GM12878 (cell line): ENCODE measurements at regions not wholly inside any gene's neighbourhood (a gene's known extent, or its start where the extent isn't known, plus 50 kb on each side); places are given as distances from the start of the nearest gene placed in this dataset.

ENCODE experiments used
- ATAC-seq: fragments of 200-7000 bp; cut with Tn5 transposase; 3 replicates; pipeline ENCODE4 v1.9.1; 2020; ENCODE audit warnings: mild to moderate bottlenecking, moderate library complexity
- BruUV-seq: library from RNA; stranded (reverse); fragments of 400-500 nt; replicated peaks from 2 replicates; lab custom pipeline; 2021; lab: Mats Ljungman, UMichigan
- CTCF ChIA-PET: fragments of 300-600 bp; sonication (Branson Sonifier 250); formaldehyde crosslinking; extraction: SDS; loops from one replicate; lab custom pipeline; 2021; ENCODE audit warnings: inconsistent platforms; lab: Yijun Ruan, JAX
- POLR2A ChIA-PET: fragments of 350-600 bp; formaldehyde crosslinking; extraction: SDS; loops from one replicate; lab custom pipeline; 2021; ENCODE audit warnings: inconsistent platforms; lab: Charles Lee
- RAD21 ChIA-PET: fragments of 300-600 bp; sonication (Branson Sonifier 250); formaldehyde crosslinking; loops from one replicate; lab custom pipeline; 2023; ENCODE audit warnings: antibody characterized with exemption; ENCODE audit not compliant: unreplicated experiment; lab: Charles Lee
- SMC1A ChIA-PET: fragments of 300-600 bp; sonication (Branson Sonifier 250); formaldehyde crosslinking; loops from one replicate; lab custom pipeline; 2023; ENCODE audit not compliant: unreplicated experiment, uncharacterized antibody; lab: Charles Lee
- DNase-seq: peaks from one replicate; pipeline ENCODE4 v3.0.0-alpha.2; 2011; ENCODE audit warnings: low read depth, low spot score
- FAIRE-seq: peaks from 3 replicates; lab custom pipeline; 2011; peaks lifted over from hg19 to GRCh38; lab: Jason Lieb, UNC
- H2AFZ ChIP-seq: 2 replicates; pipeline ENCODE4 v1.6.0; 2011; ENCODE audit warnings: low read depth, low read length, control low read depth; ENCODE audit not compliant: control insufficient read depth
- H3K27ac ChIP-seq: 2 replicates; pipeline ENCODE4 v1.5.1; 2011; ENCODE audit warnings: control low read depth; ENCODE audit not compliant: control insufficient read depth, insufficient read depth
- H3K27me3 ChIP-seq, 2 experiments: replicated peaks in 1 of 2; 2 replicates each; pipeline versions ENCODE4 v1.6.0 to v1.6.1; 2011; ENCODE audit warnings: low read length in 1 of 2; ENCODE audit not compliant: control insufficient read depth in 2 of 2, insufficient read depth in 2 of 2
- H3K36me3 ChIP-seq, 2 experiments: 2 replicates each; pipeline ENCODE4 v1.5.1; 2011; ENCODE audit warnings: low read length in 1 of 2; ENCODE audit not compliant: control insufficient read depth in 2 of 2, insufficient read depth in 2 of 2
- H3K4me1 ChIP-seq: 2 replicates; pipeline ENCODE4 v1.6.1; 2011; ENCODE audit warnings: mild to moderate bottlenecking, low read length, moderate library complexity, mixed read lengths; ENCODE audit not compliant: control insufficient read depth, insufficient read depth
- H3K4me2 ChIP-seq: 2 replicates; pipeline ENCODE4 v1.6.0; 2011; ENCODE audit warnings: control low read depth; ENCODE audit not compliant: control insufficient read depth, insufficient read depth
- H3K4me3 ChIP-seq: fragments of 200-600 bp; sonication (generic); 2 replicates; pipeline ENCODE4 v1.5.1; 2016
- H3K79me2 ChIP-seq: 2 replicates; pipeline ENCODE4 v1.6.0; 2011; ENCODE audit warnings: low read length; ENCODE audit not compliant: control insufficient read depth, insufficient read depth
- H3K9ac ChIP-seq: 2 replicates; pipeline ENCODE4 v1.8.0; 2011; ENCODE audit warnings: low read length, control low read depth, mixed read lengths; ENCODE audit not compliant: control insufficient read depth, insufficient read depth
- H3K9me3 ChIP-seq: replicated peaks from 3 replicates; pipeline ENCODE4 v1.5.1; 2011; ENCODE audit warnings: mild to moderate bottlenecking, low read length; ENCODE audit not compliant: control insufficient read depth, insufficient read depth
- H4K20me1 ChIP-seq: 2 replicates; pipeline ENCODE4 v1.6.0; 2011; ENCODE audit not compliant: control insufficient read depth, insufficient read depth
- BMI1 ChIP-seq: fragments of 450-650 bp; IDR thresholded peaks from 2 replicates; pipeline ENCODE4 v1.6.1; 2016; ENCODE audit warnings: mild to moderate bottlenecking, moderate library complexity, borderline replicate concordance
- FOXM1 ChIP-seq: IDR thresholded peaks from 2 replicates; pipeline ENCODE4 v1.6.1; 2012; ENCODE audit warnings: low read depth, mild to moderate bottlenecking, inconsistent platforms, low read length, moderate library complexity
- JUND ChIP-seq: IDR thresholded peaks from 2 replicates; pipeline ENCODE4 v1.6.1; 2012; ENCODE audit warnings: low read depth, mild to moderate bottlenecking, low read length, improper control_type of control experiment, moderate library complexity
- KDM1A ChIP-seq: fragments of 200-600 bp; sonication (generic); IDR thresholded peaks from 2 replicates; pipeline ENCODE4 v1.6.1; 2016; ENCODE audit warnings: borderline replicate concordance
- KLF5 ChIP-seq: fragments of 450-650 bp; IDR thresholded peaks from 2 replicates; pipeline ENCODE4 v1.6.1; 2014; ENCODE audit warnings: mild to moderate bottlenecking; ENCODE audit not compliant: partially characterized antibody
- MYC ChIP-seq: IDR thresholded peaks from 2 replicates; pipeline ENCODE4 v1.6.1; 2011; ENCODE audit warnings: mild to moderate bottlenecking, low read length, moderate library complexity, inconsistent platforms; ENCODE audit not compliant: insufficient read depth, insufficient replicate concordance, insufficient read length, severe bottlenecking
- NFYA ChIP-seq: IDR thresholded peaks from 2 replicates; pipeline ENCODE4 v1.6.1; 2011; ENCODE audit warnings: low read depth, mild to moderate bottlenecking, low read length, improper control_type of control experiment, borderline replicate concordance
- NRF1 ChIP-seq: conservative IDR thresholded peaks from 2 replicates; pipeline ENCODE4 v1.6.1; 2011; ENCODE audit warnings: mild to moderate bottlenecking, low read depth, low read length, improper control_type of control experiment
- PAX5 ChIP-seq: IDR thresholded peaks from 2 replicates; pipeline ENCODE4 v1.6.1; 2011; ENCODE audit warnings: low read depth, low read length, borderline replicate concordance
- RBBP5 ChIP-seq: fragments of 200-600 bp; sonication (generic); conservative IDR thresholded peaks from 2 replicates; pipeline ENCODE4 v1.6.1; 2016
- ZSCAN29 ChIP-seq: fragments of 450-650 bp; IDR thresholded peaks from 2 replicates; pipeline ENCODE4 v1.6.1; 2017; ENCODE audit warnings: mild to moderate bottlenecking, moderate library complexity
- in situ Hi-C: fragments of 300-500 bp; cut with MboI; formaldehyde crosslinking; loops from 9 replicates; pipeline ENCODE4 v1.14.3; 2018; ENCODE audit warnings: mixed read lengths
- intact Hi-C: fragments of 100-400 bp; cut with micrococcal nuclease; formaldehyde crosslinking; loops from one replicate; pipeline ENCODE4 v1.14.2; 2022; ENCODE audit not compliant: unreplicated experiment
- TF ChIP-seq, protein P1 (sequence below): IDR thresholded peaks from 2 replicates; pipeline ENCODE4 v1.6.1; 2012; ENCODE audit warnings: low read depth, low read length, improper control_type of control experiment
- TF ChIP-seq, protein P2 (sequence below): IDR thresholded peaks from 2 replicates; pipeline ENCODE4 v1.6.1; 2012; ENCODE audit warnings: low read depth, low read length, improper control_type of control experiment
- TF ChIP-seq, protein P3 (sequence below): fragments of 450-650 bp; IDR thresholded peaks from 2 replicates; pipeline ENCODE4 v1.6.1; 2017; ENCODE audit warnings: mild to moderate bottlenecking
- TF ChIP-seq, protein P4 (sequence below): fragments of 450-650 bp; IDR thresholded peaks from 2 replicates; pipeline ENCODE4 v1.6.1; 2017; ENCODE audit warnings: mild to moderate bottlenecking, moderate library complexity

DNA sequence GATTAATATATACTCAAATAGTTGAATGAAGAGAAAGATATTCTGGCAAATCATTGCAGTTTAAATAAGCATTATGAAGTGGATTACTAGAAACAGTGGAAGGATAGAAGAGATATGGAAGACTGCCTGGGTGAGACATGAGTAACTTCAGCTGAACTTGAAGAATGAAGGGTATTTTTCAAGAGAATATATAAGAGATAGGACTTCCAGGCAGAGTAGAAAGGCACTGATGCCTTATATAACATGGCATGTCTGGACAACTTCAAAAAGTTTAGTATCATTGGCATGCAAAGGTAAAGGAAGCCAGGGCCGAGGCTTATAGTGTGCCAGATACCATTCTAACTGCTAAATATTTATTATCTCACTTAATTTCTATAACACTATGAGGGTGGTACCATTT lies 126.5 kb upstream of the SLC7A14 start (continued):
- TF ChIP-seq, protein P1, sequence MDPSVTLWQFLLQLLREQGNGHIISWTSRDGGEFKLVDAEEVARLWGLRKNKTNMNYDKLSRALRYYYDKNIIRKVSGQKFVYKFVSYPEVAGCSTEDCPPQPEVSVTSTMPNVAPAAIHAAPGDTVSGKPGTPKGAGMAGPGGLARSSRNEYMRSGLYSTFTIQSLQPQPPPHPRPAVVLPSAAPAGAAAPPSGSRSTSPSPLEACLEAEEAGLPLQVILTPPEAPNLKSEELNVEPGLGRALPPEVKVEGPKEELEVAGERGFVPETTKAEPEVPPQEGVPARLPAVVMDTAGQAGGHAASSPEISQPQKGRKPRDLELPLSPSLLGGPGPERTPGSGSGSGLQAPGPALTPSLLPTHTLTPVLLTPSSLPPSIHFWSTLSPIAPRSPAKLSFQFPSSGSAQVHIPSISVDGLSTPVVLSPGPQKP: no peak
- TF ChIP-seq KLF5 (no peak), PAX5 (no peak), RBBP5 (no peak), FOXM1 (no peak)
- TF ChIP-seq, protein P2, sequence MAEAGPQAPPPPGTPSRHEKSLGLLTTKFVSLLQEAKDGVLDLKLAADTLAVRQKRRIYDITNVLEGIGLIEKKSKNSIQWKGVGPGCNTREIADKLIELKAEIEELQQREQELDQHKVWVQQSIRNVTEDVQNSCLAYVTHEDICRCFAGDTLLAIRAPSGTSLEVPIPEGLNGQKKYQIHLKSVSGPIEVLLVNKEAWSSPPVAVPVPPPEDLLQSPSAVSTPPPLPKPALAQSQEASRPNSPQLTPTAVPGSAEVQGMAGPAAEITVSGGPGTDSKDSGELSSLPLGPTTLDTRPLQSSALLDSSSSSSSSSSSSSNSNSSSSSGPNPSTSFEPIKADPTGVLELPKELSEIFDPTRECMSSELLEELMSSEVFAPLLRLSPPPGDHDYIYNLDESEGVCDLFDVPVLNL: no peak

DNA sequence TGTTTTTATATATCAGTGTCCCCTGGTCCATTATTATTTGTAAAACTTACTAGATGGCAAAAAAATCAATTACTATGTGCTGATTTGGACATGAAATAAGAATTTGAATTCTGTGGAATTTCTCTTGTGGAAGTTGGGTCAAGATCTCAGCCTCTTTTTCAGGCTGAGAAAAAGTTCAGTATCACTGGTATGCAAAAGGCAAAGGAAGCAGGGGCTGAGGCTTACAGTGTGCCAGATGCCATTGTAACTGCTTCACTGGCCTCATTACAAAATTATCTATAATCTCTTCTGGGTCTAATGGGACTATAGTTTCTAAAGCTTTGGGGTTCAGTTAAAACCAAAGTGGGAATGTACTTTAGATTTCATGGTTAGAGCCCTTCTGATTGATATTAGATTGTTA lies 125.9 kb upstream of the SLC7A14 start:
- Histone ChIP-seq H4K20me1 (no peaks in the 10 kb centered on the region), H3K4me1 (no peaks in the 10 kb centered on the region), H2AFZ (no peak overlapping the region), H3K36me3 (no peaks in the 10 kb centered on the region), H3K4me3 (no peak overlapping the region), H3K9ac (no peak overlapping the region), H3K4me2 (no peak overlapping the region), H3K9me3 (peaks cover 4% of the 10 kb centered on the region; the same call in 1 of the 3 replicates), H3K79me2 (no peaks in the 10 kb centered on the region), H3K27me3 (no peaks in the 10 kb centered on the region; a peak in 1 of 4 replicates), H3K27ac (no peak overlapping the region)
- ATAC-seq (no peak), FAIRE-seq (no peak), DNase-seq (no peak)
- ChIA-PET POLR2A (no interaction called here), CTCF (no interaction called here), RAD21 (no interaction called here), SMC1A (no interaction called here)
- BruUV-seq: no TSS peak
- intact Hi-C loops: no loop called here
- in situ Hi-C loops: no loop called here
- TF ChIP-seq, protein P3, sequence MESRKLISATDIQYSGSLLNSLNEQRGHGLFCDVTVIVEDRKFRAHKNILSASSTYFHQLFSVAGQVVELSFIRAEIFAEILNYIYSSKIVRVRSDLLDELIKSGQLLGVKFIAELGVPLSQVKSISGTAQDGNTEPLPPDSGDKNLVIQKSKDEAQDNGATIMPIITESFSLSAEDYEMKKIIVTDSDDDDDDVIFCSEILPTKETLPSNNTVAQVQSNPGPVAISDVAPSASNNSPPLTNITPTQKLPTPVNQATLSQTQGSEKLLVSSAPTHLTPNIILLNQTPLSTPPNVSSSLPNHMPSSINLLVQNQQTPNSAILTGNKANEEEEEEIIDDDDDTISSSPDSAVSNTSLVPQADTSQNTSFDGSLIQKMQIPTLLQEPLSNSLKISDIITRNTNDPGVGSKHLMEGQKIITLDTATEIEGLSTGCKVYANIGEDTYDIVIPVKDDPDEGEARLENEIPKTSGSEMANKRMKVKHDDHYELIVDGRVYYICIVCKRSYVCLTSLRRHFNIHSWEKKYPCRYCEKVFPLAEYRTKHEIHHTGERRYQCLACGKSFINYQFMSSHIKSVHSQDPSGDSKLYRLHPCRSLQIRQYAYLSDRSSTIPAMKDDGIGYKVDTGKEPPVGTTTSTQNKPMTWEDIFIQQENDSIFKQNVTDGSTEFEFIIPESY: no peak
- TF ChIP-seq NFYA (no peak), JUND (no peak), NRF1 (no peak), KDM1A (no peak), ZSCAN29 (no peak), BMI1 (no peak), MYC (no peak)
- TF ChIP-seq, protein P4, sequence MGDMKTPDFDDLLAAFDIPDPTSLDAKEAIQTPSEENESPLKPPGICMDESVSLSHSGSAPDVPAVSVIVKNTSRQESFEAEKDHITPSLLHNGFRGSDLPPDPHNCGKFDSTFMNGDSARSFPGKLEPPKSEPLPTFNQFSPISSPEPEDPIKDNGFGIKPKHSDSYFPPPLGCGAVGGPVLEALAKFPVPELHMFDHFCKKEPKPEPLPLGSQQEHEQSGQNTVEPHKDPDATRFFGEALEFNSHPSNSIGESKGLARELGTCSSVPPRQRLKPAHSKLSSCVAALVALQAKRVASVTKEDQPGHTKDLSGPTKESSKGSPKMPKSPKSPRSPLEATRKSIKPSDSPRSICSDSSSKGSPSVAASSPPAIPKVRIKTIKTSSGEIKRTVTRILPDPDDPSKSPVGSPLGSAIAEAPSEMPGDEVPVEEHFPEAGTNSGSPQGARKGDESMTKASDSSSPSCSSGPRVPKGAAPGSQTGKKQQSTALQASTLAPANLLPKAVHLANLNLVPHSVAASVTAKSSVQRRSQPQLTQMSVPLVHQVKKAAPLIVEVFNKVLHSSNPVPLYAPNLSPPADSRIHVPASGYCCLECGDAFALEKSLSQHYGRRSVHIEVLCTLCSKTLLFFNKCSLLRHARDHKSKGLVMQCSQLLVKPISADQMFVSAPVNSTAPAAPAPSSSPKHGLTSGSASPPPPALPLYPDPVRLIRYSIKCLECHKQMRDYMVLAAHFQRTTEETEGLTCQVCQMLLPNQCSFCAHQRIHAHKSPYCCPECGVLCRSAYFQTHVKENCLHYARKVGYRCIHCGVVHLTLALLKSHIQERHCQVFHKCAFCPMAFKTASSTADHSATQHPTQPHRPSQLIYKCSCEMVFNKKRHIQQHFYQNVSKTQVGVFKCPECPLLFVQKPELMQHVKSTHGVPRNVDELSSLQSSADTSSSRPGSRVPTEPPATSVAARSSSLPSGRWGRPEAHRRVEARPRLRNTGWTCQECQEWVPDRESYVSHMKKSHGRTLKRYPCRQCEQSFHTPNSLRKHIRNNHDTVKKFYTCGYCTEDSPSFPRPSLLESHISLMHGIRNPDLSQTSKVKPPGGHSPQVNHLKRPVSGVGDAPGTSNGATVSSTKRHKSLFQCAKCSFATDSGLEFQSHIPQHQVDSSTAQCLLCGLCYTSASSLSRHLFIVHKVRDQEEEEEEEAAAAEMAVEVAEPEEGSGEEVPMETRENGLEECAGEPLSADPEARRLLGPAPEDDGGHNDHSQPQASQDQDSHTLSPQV: no peak
- TF ChIP-seq, protein P2: no peak
